SU-DHL-6 (cell line): ENCODE measurements at regions not wholly inside any gene's neighbourhood (a gene's known extent, or its start where the extent isn't known, plus 50 kb on each side); places are given as distances from the start of the nearest gene placed in this dataset.

Experiments used
- H2AFZ ChIP-seq: fragments of 200-600 bp; sonication (generic); 2 replicates; pipeline ENCODE4 v1.6.1; 2014; ENCODE audit warnings: low read depth, mild to moderate bottlenecking, moderate library complexity, mixed read lengths, antibody characterized with exemption, low read length; ENCODE audit not compliant: severe bottlenecking
- H3F3A ChIP-seq: fragments of 200-600 bp; shearing (Covaris generic); 2 replicates; pipeline ENCODE4 v1.6.0; 2016; ENCODE audit warnings: antibody characterized with exemption, mild to moderate bottlenecking; ENCODE audit not compliant: insufficient read depth
- H3K27ac ChIP-seq: fragments of 200-600 bp; sonication (generic); 2 replicates; pipeline ENCODE4 v1.5.1; 2016; ENCODE audit warnings: low read depth, mild to moderate bottlenecking, low read length, moderate library complexity, mixed read lengths
- H3K27me3 ChIP-seq: fragments of 200-600 bp; sonication (generic), shearing (Covaris generic); 2 replicates; pipeline ENCODE4 v1.6.0; 2014; ENCODE audit warnings: mild to moderate bottlenecking, low read length
- H3K36me3 ChIP-seq: fragments of 200-600 bp; sonication (generic); 2 replicates; pipeline ENCODE4 v1.6.1; 2014; ENCODE audit warnings: mild to moderate bottlenecking, low read length, mixed read lengths
- H3K4me2 ChIP-seq: fragments of 300-600, 200-600 bp; shearing (Covaris generic), sonication (generic); 2 replicates; pipeline ENCODE4 v1.6.0; 2014; ENCODE audit warnings: low read length, low read depth, mild to moderate bottlenecking; ENCODE audit not compliant: poor library complexity, severe bottlenecking
- H3K4me3 ChIP-seq: fragments of 200-600 bp; sonication (generic); 2 replicates; pipeline ENCODE4 v1.5.1; 2014; ENCODE audit warnings: antibody characterized with exemption, low read length, mild to moderate bottlenecking, mixed read lengths; ENCODE audit not compliant: insufficient read depth, poor library complexity, severe bottlenecking
- H3K79me2 ChIP-seq: fragments of 200-600 bp; sonication (generic); 2 replicates; pipeline ENCODE4 v1.6.1; 2014; ENCODE audit warnings: mild to moderate bottlenecking, low read length, moderate library complexity; ENCODE audit not compliant: insufficient read depth
- H3K9ac ChIP-seq: fragments of 200-600 bp; sonication (generic); 2 replicates; pipeline ENCODE4 v1.7.0; 2014; ENCODE audit warnings: mild to moderate bottlenecking, low read length
- H3K9me2 ChIP-seq: fragments of 200-600 bp; sonication (generic); replicated peaks from 2 replicates; pipeline ENCODE4 v1.6.1; 2014; ENCODE audit warnings: low read length; ENCODE audit not compliant: insufficient read depth
- H3K9me3 ChIP-seq: fragments of 200-600 bp; sonication (generic); 2 replicates; pipeline ENCODE4 v1.6.1; 2014; ENCODE audit warnings: low read length, mixed read lengths; ENCODE audit not compliant: insufficient read depth
- H4K20me1 ChIP-seq: fragments of 200-600 bp; sonication (generic); 2 replicates; pipeline ENCODE4 v1.6.1; 2014; ENCODE audit warnings: low read depth, mild to moderate bottlenecking, antibody characterized with exemption, low read length, moderate library complexity, mixed read lengths
- CTCF ChIP-seq: fragments of 200-600 bp; sonication (generic); IDR thresholded peaks from one replicate; pipeline ENCODE4 v1.5.1; 2017; ENCODE audit warnings: antibody characterized with exemption, mild to moderate bottlenecking, low read length, moderate library complexity; ENCODE audit not compliant: insufficient read depth, poor library complexity, severe bottlenecking
- EZH2phosphoT487 ChIP-seq: fragments of 200-600 bp; sonication (generic), shearing (Covaris generic); conservative IDR thresholded peaks from 2 replicates; pipeline ENCODE4 v1.6.1; 2018; ENCODE audit warnings: mild to moderate bottlenecking, antibody characterized with exemption, low read length, moderate library complexity, mixed read lengths

GRCh38 chr12:4822572-4822971 lies 87.1 kb upstream of the KCNA1 start:
- H3K36me3 ChIP-seq = no peaks in the 10 kb centered on the region; the same call in 1 of the 2 replicates
- TF ChIP-seq EZH2phosphoT487 (no peak), CTCF (no peak)
- no peaks in the 10 kb centered on the region for H3K9me2 ChIP-seq
- H3K4me2 ChIP-seq = no peak overlapping the region
- no peaks in the 10 kb centered on the region; the same call in 1 of the 2 replicates for H3K79me2 ChIP-seq
- H3K4me3 ChIP-seq = no peak overlapping the region
- H3K9me3 ChIP-seq = no peaks in the 10 kb centered on the region
- peaks cover 16% of the 10 kb centered on the region for H3F3A ChIP-seq
- no peak overlapping the region for H3K27ac ChIP-seq
- no peak overlapping the region for H2AFZ ChIP-seq
- no peaks in the 10 kb centered on the region for H3K27me3 ChIP-seq
- H4K20me1 ChIP-seq = no peaks in the 10 kb centered on the region
- H3K9ac ChIP-seq = no peak overlapping the region

GRCh38 chr12:4824380-4824779 lies 85.3 kb upstream of the KCNA1 start:
- peaks cover 16% of the 10 kb centered on the region for H3F3A ChIP-seq
- no peaks in the 10 kb centered on the region for H4K20me1 ChIP-seq
- no peak for TF ChIP-seq CTCF
- no peak for TF ChIP-seq EZH2phosphoT487
- no peaks in the 10 kb centered on the region for H3K27me3 ChIP-seq
- H3K36me3 ChIP-seq = no peaks in the 10 kb centered on the region; the same call in 1 of the 2 replicates
- no peak overlapping the region for H3K27ac ChIP-seq
- H3K9me3 ChIP-seq = no peaks in the 10 kb centered on the region
- no peaks in the 10 kb centered on the region for H3K9me2 ChIP-seq
- H3K9ac ChIP-seq = no peak overlapping the region
- H3K4me3 ChIP-seq = no peak overlapping the region
- no peaks in the 10 kb centered on the region; the same call in 1 of the 2 replicates for H3K79me2 ChIP-seq
- no peak overlapping the region for H3K4me2 ChIP-seq
- no peak overlapping the region for H2AFZ ChIP-seq

- H3K79me2 ChIP-seq = no peaks in the 10 kb centered on the region; the same call in 1 of the 2 replicates
Observed at GRCh38 chr12:4825011-4825858, 84.5 kb upstream of the KCNA1 start.

More at GRCh38 chr12:4825011-4825858, 84.5 kb upstream of the KCNA1 start:
- Histone ChIP-seq H3K27me3 (no peaks in the 10 kb centered on the region), H3K9ac (peak overlapping the region; percentile 15; the same call in 1 of the 2 replicates), H3K9me3 (no peaks in the 10 kb centered on the region), H3K9me2 (no peaks in the 10 kb centered on the region), H3K4me3 (no peak overlapping the region), H3F3A (peaks cover 13% of the 10 kb centered on the region), H3K36me3 (no peaks in the 10 kb centered on the region; the same call in 1 of the 2 replicates), H2AFZ (no peak overlapping the region), H4K20me1 (no peaks in the 10 kb centered on the region), H3K4me2 (peak overlapping the region; percentile 89), H3K27ac (peak overlapping the region; percentile 89)
- TF ChIP-seq EZH2phosphoT487 (no peak), CTCF (no peak)
